HEK293 (cell line): ENCODE measurements at regions not wholly inside any gene's neighbourhood (a gene's known extent, or its start where the extent isn't known, plus 50 kb on each side); places are given as distances from the start of the nearest gene placed in this dataset.

Experiments used
- CTCF ChIA-PET: fragments of 350-600 bp; formaldehyde crosslinking; extraction: SDS; loops from one replicate; lab custom pipeline; 2021; ENCODE audit warnings: antibody characterized with exemption; lab: Yijun Ruan, JAX
- POLR2A ChIA-PET: fragments of 300-600 bp; formaldehyde crosslinking; extraction: SDS; loops from one replicate; lab custom pipeline; 2020; ENCODE audit warnings: antibody characterized with exemption, inconsistent platforms; lab: Yijun Ruan, JAX
- H3K27ac ChIP-seq: fragments of 200-500 bp; sonication (Bioruptor generic); 2 replicates; pipeline ENCODE4 v1.5.1; 2014; ENCODE audit warnings: low read depth, low read length, control low read depth, inconsistent platforms; ENCODE audit errors: extremely low read depth
- H3K36me3 ChIP-seq, 2 experiments: fragments of 200-500 bp in 1 of 2; sonication (Bioruptor generic) in 1 of 2; 1 replicate in 1 of 2; 2 replicates in 1 of 2; pipeline ENCODE4 v1.5.1; 2014 to 2017; ENCODE audit warnings: inconsistent platforms in 2 of 2, low read length in 2 of 2; ENCODE audit not compliant: control insufficient read depth in 2 of 2, insufficient read depth in 1 of 2
- H3K4me1 ChIP-seq: fragments of 200-500 bp; sonication (Bioruptor generic); 2 replicates; pipeline ENCODE4 v1.5.1; 2014; ENCODE audit warnings: mild to moderate bottlenecking, low read length, inconsistent platforms; ENCODE audit not compliant: control insufficient read depth, insufficient read depth
- H3K4me3 ChIP-seq: 2 replicates; pipeline ENCODE4 v1.5.1; 2011; ENCODE audit warnings: low read depth, mild to moderate bottlenecking, control low read depth, low read length, moderate library complexity
- H3K9me3 ChIP-seq: fragments of 200-500 bp; sonication (Bioruptor generic); 2 replicates; pipeline ENCODE4 v1.5.1; 2014; ENCODE audit warnings: low read depth, low read length, inconsistent platforms; ENCODE audit not compliant: control insufficient read depth, insufficient read depth
- BCL11B ChIP-seq: fragments of 450-650 bp; formaldehyde crosslinking; IDR thresholded peaks from 2 replicates; pipeline ENCODE4 v1.5.1; 2016; ENCODE audit warnings: low read depth, missing biosample characterization, missing genetic modification characterization
- HOXD13 ChIP-seq: sonication (generic); formaldehyde crosslinking; IDR thresholded peaks from 2 replicates; pipeline ENCODE4 v1.8.0; 2022; ENCODE audit warnings: missing genetic modification reagents, borderline replicate concordance
- KLF7 ChIP-seq: fragments of 450-650 bp; formaldehyde crosslinking; IDR thresholded peaks from 2 replicates; pipeline ENCODE4 v1.5.1; 2016; ENCODE audit warnings: missing biosample characterization, missing genetic modification characterization, borderline replicate concordance
- SALL2 ChIP-seq: fragments of 450-650 bp; formaldehyde crosslinking; IDR thresholded peaks from 2 replicates; pipeline ENCODE4 v1.5.0; 2017; ENCODE audit warnings: missing biosample characterization, mild to moderate bottlenecking, missing genetic modification characterization, borderline replicate concordance
- TCF7L2 ChIP-seq: IDR thresholded peaks from 2 replicates; pipeline ENCODE4 v1.6.1; 2011; ENCODE audit warnings: low read depth, mild to moderate bottlenecking, inconsistent platforms, low read length, moderate library complexity, borderline replicate concordance
- WT1 ChIP-seq: fragments of 450-650 bp; formaldehyde crosslinking; IDR thresholded peaks from 2 replicates; pipeline ENCODE4 v1.5.1; 2016; ENCODE audit warnings: missing biosample characterization, missing genetic modification characterization
- ZBTB17 ChIP-seq: fragments of 450-650 bp; formaldehyde crosslinking; IDR thresholded peaks from 2 replicates; pipeline ENCODE4 v1.5.1; 2016; ENCODE audit warnings: missing biosample characterization, missing genetic modification characterization
- ZFP69B ChIP-seq: fragments of 450-650 bp; formaldehyde crosslinking; IDR thresholded peaks from 2 replicates; pipeline ENCODE4 v1.5.1; 2016; ENCODE audit warnings: missing biosample characterization, missing genetic modification characterization
- ZIC2 ChIP-seq: fragments of 450-650 bp; formaldehyde crosslinking; IDR thresholded peaks from 2 replicates; pipeline ENCODE4 v1.5.1; 2016; ENCODE audit warnings: missing biosample characterization, missing genetic modification characterization
- ZNF121 ChIP-seq: fragments of 450-650 bp; formaldehyde crosslinking; IDR thresholded peaks from 2 replicates; pipeline ENCODE4 v1.5.1; 2016; ENCODE audit warnings: missing biosample characterization, missing genetic modification characterization
- ZNF132 ChIP-seq: fragments of 450-650 bp; formaldehyde crosslinking; IDR thresholded peaks from 2 replicates; pipeline ENCODE4 v1.5.1; 2017; ENCODE audit warnings: missing biosample characterization, missing genetic modification characterization, borderline replicate concordance
- ZNF133 ChIP-seq: fragments of 450-650 bp; formaldehyde crosslinking; IDR thresholded peaks from 2 replicates; pipeline ENCODE4 v1.5.1; 2016; ENCODE audit warnings: missing biosample characterization, missing genetic modification characterization
- ZNF16 ChIP-seq: fragments of 450-650 bp; formaldehyde crosslinking; IDR thresholded peaks from 2 replicates; pipeline ENCODE4 v1.5.1; 2016; ENCODE audit warnings: low read depth, missing biosample characterization, missing genetic modification characterization
- ZNF202 ChIP-seq: fragments of 450-650 bp; formaldehyde crosslinking; IDR thresholded peaks from 2 replicates; pipeline ENCODE4 v1.5.1; 2016; ENCODE audit warnings: missing biosample characterization, missing genetic modification characterization, borderline replicate concordance
- ZNF23 ChIP-seq: fragments of 450-650 bp; formaldehyde crosslinking; IDR thresholded peaks from 2 replicates; pipeline ENCODE4 v1.5.1; 2016; ENCODE audit warnings: missing biosample characterization, missing genetic modification characterization, borderline replicate concordance
- ZNF341 ChIP-seq: fragments of 450-650 bp; formaldehyde crosslinking; IDR thresholded peaks from 2 replicates; pipeline ENCODE4; 2016; ENCODE audit warnings: low read depth, missing biosample characterization, missing genetic modification characterization
- ZNF350 ChIP-seq: fragments of 450-650 bp; formaldehyde crosslinking; IDR thresholded peaks from 2 replicates; pipeline ENCODE4 v1.5.0; 2017; ENCODE audit warnings: missing biosample characterization, mild to moderate bottlenecking, missing genetic modification characterization
- ZNF37A ChIP-seq: fragments of 450-650 bp; IDR thresholded peaks from 2 replicates; pipeline ENCODE4 v1.5.1; 2018; ENCODE audit warnings: missing biosample characterization, missing genetic modification characterization
- ZNF404 ChIP-seq: fragments of 450-650 bp; formaldehyde crosslinking; IDR thresholded peaks from 2 replicates; pipeline ENCODE4 v1.5.1; 2017; ENCODE audit warnings: missing biosample characterization, missing genetic modification characterization
- ZNF544 ChIP-seq: fragments of 450-650 bp; formaldehyde crosslinking; IDR thresholded peaks from 2 replicates; pipeline ENCODE4 v1.5.0; 2017; ENCODE audit warnings: missing biosample characterization, missing genetic modification characterization
- ZNF555 ChIP-seq: fragments of 450-650 bp; formaldehyde crosslinking; conservative IDR thresholded peaks from 2 replicates; pipeline ENCODE4 v1.5.1; 2017; ENCODE audit warnings: missing biosample characterization, mild to moderate bottlenecking, missing genetic modification characterization, inconsistent platforms
- ZNF580 ChIP-seq: fragments of 450-650 bp; formaldehyde crosslinking; IDR thresholded peaks from 2 replicates; pipeline ENCODE4 v1.5.1; 2016; ENCODE audit warnings: missing biosample characterization, missing genetic modification characterization
- ZNF704 ChIP-seq: fragments of 450-650 bp; formaldehyde crosslinking; IDR thresholded peaks from 2 replicates; pipeline ENCODE4 v1.5.1; 2016; ENCODE audit warnings: missing biosample characterization, missing genetic modification characterization
- TF ChIP-seq, protein P1 (sequence below): fragments of 450-650 bp; formaldehyde crosslinking; IDR thresholded peaks from 2 replicates; pipeline ENCODE4 v1.5.1; 2016; ENCODE audit warnings: missing biosample characterization, missing genetic modification characterization
- TF ChIP-seq, protein P2 (sequence below): fragments of 450-650 bp; formaldehyde crosslinking; IDR thresholded peaks from 2 replicates; pipeline ENCODE4 v1.5.1; 2016; ENCODE audit warnings: missing biosample characterization, missing genetic modification characterization, borderline replicate concordance
- TF ChIP-seq, protein P3 (sequence below): fragments of 450-650 bp; formaldehyde crosslinking; IDR thresholded peaks from 2 replicates; pipeline ENCODE4 v1.5.1; 2016; ENCODE audit warnings: missing biosample characterization, missing genetic modification characterization

DNA sequence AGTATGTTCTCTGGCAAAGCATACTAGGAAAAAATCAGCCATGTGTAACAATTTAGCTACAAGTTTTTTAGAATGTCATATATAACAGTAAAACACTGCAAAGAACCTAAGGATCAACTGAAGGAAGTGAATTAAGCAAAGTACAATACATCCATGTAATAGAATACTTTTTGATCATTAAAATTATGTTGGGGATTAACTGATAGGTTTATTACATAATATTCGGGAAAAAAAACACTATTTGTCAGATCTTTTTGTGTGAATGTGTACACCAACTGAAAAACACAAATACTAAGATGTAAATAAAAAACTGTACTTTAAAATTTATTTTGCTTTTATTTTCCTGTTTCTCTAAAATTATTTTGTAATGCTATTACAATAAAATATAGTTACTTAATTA, 185.5 kb upstream of the DYNLRB2 start:
- Histone ChIP-seq H3K4me3 (no peak overlapping the region), H3K4me1 (no peaks in the 10 kb centered on the region), H3K36me3 (no peaks in the 10 kb centered on the region), H3K27ac (no peak overlapping the region), H3K9me3 (no peaks in the 10 kb centered on the region)
- ChIA-PET CTCF (interaction anchor here (0.5 to 0.7 kb wide), 2 partner anchors 14 to 864 kb away, joined by 3 to 6 read pairs; no protein-coding TSS in a partner anchor), POLR2A (no interaction called here)
- TF ChIP-seq ZNF202 (tag by site-specific recombination) (no peak), ZNF704 (tag by site-specific recombination) (no peak), ZBTB17 (tag by site-specific recombination) (no peak), ZNF544 (tag by site-specific recombination) (no peak), ZNF132 (tag by site-specific recombination) (no peak), BCL11B (tag by site-specific recombination) (no peak), HOXD13 (no peak), ZIC2 (tag by site-specific recombination) (no peak), ZNF121 (tag by site-specific recombination) (no peak), ZNF23 (no peak), ZFP69B (tag by site-specific recombination) (no peak), TCF7L2 (no peak), KLF7 (tag by site-specific recombination) (no peak), ZNF133 (tag by site-specific recombination) (no peak), ZNF16 (no peak), SALL2 (tag by site-specific recombination) (no peak)
- TF ChIP-seq, protein P1, sequence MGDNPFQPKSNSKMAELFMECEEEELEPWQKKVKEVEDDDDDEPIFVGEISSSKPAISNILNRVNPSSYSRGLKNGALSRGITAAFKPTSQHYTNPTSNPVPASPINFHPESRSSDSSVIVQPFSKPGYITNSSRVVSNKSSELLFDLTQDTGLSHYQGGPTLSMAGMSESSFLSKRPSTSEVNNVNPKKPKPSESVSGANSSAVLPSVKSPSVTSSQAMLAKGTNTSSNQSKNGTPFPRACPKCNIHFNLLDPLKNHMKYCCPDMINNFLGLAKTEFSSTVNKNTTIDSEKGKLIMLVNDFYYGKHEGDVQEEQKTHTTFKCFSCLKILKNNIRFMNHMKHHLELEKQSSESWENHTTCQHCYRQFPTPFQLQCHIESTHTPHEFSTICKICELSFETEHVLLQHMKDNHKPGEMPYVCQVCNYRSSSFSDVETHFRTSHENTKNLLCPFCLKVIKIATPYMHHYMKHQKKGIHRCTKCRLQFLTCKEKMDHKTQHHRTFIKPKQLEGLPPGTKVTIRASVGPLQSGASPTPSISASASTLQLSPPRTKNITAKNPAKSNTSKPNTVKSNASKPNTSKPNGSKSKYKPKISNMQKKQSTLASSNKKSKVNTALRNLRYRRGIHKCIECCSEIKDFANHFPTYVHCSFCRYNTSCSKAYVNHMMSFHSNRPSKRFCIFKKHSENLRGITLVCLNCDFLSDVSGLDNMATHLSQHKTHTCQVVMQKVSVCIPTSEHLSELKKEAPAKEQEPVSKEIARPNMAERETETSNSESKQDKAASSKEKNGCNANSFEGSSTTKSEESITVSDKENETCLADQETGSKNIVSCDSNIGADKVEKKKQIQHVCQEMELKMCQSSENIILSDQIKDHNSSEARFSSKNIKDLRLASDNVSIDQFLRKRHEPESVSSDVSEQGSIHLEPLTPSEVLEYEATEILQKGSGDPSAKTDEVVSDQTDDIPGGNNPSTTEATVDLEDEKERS (tag by site-specific recombination) = no peak

DNA sequence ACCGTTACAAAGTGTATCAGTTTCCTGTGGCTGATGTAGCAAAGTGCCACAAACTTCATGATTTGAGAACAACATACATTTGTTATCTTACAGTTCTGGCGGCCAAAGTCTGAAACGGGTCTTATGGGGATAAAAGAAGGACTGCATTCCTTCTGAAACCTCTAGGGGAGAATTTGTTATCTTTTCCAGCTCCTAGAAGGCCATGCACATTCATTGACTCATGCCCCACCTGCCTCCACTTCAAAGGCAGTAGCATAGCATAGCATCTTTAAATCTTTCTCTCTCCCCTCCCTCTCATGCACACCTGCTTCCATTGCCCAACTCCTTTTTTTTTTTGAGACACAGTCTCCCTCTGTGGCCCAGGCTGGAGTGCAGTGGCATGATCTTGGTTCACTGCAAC, 190.7 kb upstream of the DYNLRB2 start:
- CTCF ChIA-PET = interaction anchor here (0.7 kb wide), 1 partner anchor 72 kb away, joined by 3 read pairs; no protein-coding TSS in a partner anchor
- H3K9me3 ChIP-seq = no peaks in the 10 kb centered on the region
- TF ChIP-seq ZNF350 (no peak), ZNF37A (tag by site-specific recombination) (no peak), ZNF404 (tag by site-specific recombination) (no peak), ZNF580 (tag by site-specific recombination) (no peak), WT1 (tag by site-specific recombination) (no peak), ZNF341 (tag by site-specific recombination) (no peak), ZBTB17 (tag by site-specific recombination) (no peak), ZNF555 (no peak)
- TF ChIP-seq, protein P2, sequence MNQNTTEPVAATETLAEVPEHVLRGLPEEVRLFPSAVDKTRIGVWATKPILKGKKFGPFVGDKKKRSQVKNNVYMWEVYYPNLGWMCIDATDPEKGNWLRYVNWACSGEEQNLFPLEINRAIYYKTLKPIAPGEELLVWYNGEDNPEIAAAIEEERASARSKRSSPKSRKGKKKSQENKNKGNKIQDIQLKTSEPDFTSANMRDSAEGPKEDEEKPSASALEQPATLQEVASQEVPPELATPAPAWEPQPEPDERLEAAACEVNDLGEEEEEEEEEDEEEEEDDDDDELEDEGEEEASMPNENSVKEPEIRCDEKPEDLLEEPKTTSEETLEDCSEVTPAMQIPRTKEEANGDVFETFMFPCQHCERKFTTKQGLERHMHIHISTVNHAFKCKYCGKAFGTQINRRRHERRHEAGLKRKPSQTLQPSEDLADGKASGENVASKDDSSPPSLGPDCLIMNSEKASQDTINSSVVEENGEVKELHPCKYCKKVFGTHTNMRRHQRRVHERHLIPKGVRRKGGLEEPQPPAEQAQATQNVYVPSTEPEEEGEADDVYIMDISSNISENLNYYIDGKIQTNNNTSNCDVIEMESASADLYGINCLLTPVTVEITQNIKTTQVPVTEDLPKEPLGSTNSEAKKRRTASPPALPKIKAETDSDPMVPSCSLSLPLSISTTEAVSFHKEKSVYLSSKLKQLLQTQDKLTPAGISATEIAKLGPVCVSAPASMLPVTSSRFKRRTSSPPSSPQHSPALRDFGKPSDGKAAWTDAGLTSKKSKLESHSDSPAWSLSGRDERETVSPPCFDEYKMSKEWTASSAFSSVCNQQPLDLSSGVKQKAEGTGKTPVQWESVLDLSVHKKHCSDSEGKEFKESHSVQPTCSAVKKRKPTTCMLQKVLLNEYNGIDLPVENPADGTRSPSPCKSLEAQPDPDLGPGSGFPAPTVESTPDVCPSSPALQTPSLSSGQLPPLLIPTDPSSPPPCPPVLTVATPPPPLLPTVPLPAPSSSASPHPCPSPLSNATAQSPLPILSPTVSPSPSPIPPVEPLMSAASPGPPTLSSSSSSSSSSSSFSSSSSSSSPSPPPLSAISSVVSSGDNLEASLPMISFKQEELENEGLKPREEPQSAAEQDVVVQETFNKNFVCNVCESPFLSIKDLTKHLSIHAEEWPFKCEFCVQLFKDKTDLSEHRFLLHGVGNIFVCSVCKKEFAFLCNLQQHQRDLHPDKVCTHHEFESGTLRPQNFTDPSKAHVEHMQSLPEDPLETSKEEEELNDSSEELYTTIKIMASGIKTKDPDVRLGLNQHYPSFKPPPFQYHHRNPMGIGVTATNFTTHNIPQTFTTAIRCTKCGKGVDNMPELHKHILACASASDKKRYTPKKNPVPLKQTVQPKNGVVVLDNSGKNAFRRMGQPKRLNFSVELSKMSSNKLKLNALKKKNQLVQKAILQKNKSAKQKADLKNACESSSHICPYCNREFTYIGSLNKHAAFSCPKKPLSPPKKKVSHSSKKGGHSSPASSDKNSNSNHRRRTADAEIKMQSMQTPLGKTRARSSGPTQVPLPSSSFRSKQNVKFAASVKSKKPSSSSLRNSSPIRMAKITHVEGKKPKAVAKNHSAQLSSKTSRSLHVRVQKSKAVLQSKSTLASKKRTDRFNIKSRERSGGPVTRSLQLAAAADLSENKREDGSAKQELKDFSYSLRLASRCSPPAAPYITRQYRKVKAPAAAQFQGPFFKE (tag by site-specific recombination) = no peak
- TF ChIP-seq, protein P3, sequence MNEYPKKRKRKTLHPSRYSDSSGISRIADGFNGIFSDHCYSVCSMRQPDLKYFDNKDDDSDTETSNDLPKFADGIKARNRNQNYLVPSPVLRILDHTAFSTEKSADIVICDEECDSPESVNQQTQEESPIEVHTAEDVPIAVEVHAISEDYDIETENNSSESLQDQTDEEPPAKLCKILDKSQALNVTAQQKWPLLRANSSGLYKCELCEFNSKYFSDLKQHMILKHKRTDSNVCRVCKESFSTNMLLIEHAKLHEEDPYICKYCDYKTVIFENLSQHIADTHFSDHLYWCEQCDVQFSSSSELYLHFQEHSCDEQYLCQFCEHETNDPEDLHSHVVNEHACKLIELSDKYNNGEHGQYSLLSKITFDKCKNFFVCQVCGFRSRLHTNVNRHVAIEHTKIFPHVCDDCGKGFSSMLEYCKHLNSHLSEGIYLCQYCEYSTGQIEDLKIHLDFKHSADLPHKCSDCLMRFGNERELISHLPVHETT (tag by site-specific recombination) = no peak

More for the DNA sequence above, 190.7 kb upstream of the DYNLRB2 start:
- Histone ChIP-seq H3K4me1 (no peaks in the 10 kb centered on the region), H3K4me3 (no peak overlapping the region), H3K36me3 (no peaks in the 10 kb centered on the region), H3K27ac (no peak overlapping the region)
- POLR2A ChIA-PET = no interaction called here
